C4-2B (cell line): ENCODE measurements at regions not wholly inside any gene's neighbourhood (a gene's known extent, or its start where the extent isn't known, plus 50 kb on each side); places are given as distances from the start of the nearest gene placed in this dataset.

Source experiments
- ZFX ChIP-seq: fragments of 450-650 bp; IDR thresholded peaks from 2 replicates; pipeline ENCODE4 v1.6.1; 2017
- TF ChIP-seq, protein P1 (sequence below): fragments of 450-650 bp; conservative IDR thresholded peaks from 2 replicates; pipeline ENCODE4 v1.5.1; 2017; ENCODE audit warnings: mild to moderate bottlenecking

DNA sequence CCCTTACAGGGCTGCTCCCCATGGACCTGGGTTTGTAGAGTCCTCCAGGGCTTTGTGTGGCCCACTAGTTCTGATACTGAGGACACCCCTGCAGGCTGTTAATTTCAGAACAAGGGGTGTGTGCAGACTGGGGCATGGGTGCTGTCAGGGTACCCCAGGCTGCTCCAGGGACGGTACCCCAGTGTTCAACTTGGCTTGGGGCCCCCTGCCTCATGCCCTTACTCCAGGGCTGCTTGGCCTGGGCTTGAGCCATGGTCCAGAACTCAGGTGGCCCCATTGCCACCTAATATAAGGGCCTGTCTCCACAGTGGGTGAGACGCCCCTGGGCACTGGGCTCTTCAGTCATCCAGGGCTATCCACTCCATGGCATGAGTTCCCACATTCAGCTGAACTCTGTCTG is 1417.6 kb downstream of the UQCRFS1 start:
- TF ChIP-seq, protein P1, sequence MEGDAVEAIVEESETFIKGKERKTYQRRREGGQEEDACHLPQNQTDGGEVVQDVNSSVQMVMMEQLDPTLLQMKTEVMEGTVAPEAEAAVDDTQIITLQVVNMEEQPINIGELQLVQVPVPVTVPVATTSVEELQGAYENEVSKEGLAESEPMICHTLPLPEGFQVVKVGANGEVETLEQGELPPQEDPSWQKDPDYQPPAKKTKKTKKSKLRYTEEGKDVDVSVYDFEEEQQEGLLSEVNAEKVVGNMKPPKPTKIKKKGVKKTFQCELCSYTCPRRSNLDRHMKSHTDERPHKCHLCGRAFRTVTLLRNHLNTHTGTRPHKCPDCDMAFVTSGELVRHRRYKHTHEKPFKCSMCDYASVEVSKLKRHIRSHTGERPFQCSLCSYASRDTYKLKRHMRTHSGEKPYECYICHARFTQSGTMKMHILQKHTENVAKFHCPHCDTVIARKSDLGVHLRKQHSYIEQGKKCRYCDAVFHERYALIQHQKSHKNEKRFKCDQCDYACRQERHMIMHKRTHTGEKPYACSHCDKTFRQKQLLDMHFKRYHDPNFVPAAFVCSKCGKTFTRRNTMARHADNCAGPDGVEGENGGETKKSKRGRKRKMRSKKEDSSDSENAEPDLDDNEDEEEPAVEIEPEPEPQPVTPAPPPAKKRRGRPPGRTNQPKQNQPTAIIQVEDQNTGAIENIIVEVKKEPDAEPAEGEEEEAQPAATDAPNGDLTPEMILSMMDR = no peak
- no peak for TF ChIP-seq ZFX
